ENCODE measurements at regions not wholly inside any gene's neighbourhood (a gene's known extent, or its start where the extent isn't known, plus 50 kb on each side); places are given as distances from the start of the nearest gene placed in this dataset.

- TF ChIP-seq, protein P1, sequence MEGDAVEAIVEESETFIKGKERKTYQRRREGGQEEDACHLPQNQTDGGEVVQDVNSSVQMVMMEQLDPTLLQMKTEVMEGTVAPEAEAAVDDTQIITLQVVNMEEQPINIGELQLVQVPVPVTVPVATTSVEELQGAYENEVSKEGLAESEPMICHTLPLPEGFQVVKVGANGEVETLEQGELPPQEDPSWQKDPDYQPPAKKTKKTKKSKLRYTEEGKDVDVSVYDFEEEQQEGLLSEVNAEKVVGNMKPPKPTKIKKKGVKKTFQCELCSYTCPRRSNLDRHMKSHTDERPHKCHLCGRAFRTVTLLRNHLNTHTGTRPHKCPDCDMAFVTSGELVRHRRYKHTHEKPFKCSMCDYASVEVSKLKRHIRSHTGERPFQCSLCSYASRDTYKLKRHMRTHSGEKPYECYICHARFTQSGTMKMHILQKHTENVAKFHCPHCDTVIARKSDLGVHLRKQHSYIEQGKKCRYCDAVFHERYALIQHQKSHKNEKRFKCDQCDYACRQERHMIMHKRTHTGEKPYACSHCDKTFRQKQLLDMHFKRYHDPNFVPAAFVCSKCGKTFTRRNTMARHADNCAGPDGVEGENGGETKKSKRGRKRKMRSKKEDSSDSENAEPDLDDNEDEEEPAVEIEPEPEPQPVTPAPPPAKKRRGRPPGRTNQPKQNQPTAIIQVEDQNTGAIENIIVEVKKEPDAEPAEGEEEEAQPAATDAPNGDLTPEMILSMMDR (IDR thresholded peaks at IDR 0.05), result no peak
- TF ChIP-seq EP300 (IDR thresholded peaks at IDR 0.05) (no peak), POLR2AphosphoS5 (IDR thresholded peaks at IDR 0.05) (no peak), POLR2A (IDR thresholded peaks at IDR 0.05; ENCODE audit: low read depth) (no peak)
Observed at GRCh38 chr4:108536577-108536976, 83.8 kb upstream of the RPL34 start.

All from esophagus muscularis mucosa (tissue), 4 donors.